ENCODE measurements at regions not wholly inside any gene's neighbourhood (a gene's known extent, or its start where the extent isn't known, plus 50 kb on each side); places are given as distances from the start of the nearest gene placed in this dataset.

- H3K4me3 ChIP-seq (ENCODE audit: low read length), result no peak overlapping the region
- no peak for DNase-seq (ENCODE audit: low read depth)
- TF ChIP-seq, protein P1, sequence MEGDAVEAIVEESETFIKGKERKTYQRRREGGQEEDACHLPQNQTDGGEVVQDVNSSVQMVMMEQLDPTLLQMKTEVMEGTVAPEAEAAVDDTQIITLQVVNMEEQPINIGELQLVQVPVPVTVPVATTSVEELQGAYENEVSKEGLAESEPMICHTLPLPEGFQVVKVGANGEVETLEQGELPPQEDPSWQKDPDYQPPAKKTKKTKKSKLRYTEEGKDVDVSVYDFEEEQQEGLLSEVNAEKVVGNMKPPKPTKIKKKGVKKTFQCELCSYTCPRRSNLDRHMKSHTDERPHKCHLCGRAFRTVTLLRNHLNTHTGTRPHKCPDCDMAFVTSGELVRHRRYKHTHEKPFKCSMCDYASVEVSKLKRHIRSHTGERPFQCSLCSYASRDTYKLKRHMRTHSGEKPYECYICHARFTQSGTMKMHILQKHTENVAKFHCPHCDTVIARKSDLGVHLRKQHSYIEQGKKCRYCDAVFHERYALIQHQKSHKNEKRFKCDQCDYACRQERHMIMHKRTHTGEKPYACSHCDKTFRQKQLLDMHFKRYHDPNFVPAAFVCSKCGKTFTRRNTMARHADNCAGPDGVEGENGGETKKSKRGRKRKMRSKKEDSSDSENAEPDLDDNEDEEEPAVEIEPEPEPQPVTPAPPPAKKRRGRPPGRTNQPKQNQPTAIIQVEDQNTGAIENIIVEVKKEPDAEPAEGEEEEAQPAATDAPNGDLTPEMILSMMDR (conservative IDR thresholded peaks at IDR 0.05; ENCODE audit: low read depth, low read length), result no peak
These were observed 484.7 kb upstream of the NRP1 start for GRCh38 chr10:33819206-33819605.

DNA sequence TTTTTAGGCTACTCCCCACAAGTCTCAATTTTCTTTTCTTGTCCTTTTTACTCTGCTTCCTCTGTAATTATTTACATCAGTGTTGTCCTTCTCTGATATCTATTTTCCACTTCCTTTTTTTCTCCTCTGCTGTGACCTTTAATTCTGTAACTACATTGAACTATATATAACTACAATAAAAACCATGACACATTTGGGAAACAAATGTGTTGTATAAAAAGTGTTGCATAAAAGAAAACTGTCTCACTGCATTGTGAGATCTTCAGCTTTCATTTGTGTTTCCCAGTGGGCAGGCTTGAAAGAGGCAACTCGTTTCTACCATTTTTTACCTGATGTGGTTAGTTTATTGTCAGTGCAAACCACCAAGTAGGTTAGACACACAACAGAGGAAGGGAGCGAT lies 483.9 kb upstream of the NRP1 start:
- no peak for DNase-seq (ENCODE audit: low read depth)
- TF ChIP-seq, protein P1 (conservative IDR thresholded peaks at IDR 0.05; ENCODE audit: low read depth, low read length), result no peak
- no peak overlapping the region for H3K4me3 ChIP-seq (ENCODE audit: low read length)

DNA sequence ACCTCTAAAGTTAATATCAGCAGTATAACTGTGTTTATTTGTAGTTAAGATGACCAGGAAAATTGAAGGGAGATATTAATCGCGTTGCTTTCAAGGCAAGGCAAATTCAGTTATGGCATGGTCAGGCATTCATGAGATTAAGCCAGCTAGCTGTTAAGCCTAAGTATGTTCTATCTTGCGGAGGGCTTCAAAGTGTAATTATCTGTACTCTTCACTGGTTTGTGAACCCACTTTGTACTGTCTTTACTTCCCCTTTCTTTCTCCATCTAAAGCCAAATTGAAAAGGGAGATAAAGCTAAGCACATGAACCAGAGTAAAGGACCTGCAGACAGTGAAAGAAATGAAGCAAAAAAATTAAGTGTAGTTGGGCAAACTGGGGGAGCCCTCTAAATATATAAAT lies 483.1 kb upstream of the NRP1 start:
- no peak for DNase-seq (ENCODE audit: low read depth)
- TF ChIP-seq, protein P1 (conservative IDR thresholded peaks at IDR 0.05; ENCODE audit: low read depth, low read length), result no peak
- no peak overlapping the region for H3K4me3 ChIP-seq (ENCODE audit: low read length)

- DNase-seq (ENCODE audit: low read depth), result no peak
These were observed 481.3 kb upstream of the NRP1 start for GRCh38 chr10:33815776-33816175.

DNA sequence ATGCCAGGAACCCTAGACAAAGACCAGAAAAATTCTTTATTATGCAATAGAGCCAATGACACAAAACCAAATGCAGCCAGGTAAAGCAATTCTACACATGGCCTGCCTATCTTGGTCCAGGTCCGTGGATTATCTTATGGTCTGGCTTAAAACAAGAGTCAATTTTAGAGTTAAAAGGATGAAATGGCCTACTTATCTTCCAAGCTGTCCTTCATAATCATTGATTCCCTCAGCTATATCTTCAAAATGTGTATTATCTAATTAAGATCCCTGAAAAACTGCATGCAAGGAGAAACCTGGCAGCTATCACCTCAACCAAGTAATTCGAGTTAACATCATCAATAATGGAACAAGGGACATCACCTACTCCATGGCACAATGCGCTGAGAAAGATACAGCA lies 479.4 kb upstream of the NRP1 start:
- H3K4me3 ChIP-seq (ENCODE audit: low read length), result no peak overlapping the region
- no peak for DNase-seq (ENCODE audit: low read depth)

More at GRCh38 chr10:33815776-33816175, 481.3 kb upstream of the NRP1 start:
- H3K4me3 ChIP-seq (ENCODE audit: low read length), result no peak overlapping the region
- TF ChIP-seq, protein P1 (conservative IDR thresholded peaks at IDR 0.05; ENCODE audit: low read depth, low read length), result no peak

GRCh38 chr10:33813415-33813814 lies 478.9 kb upstream of the NRP1 start:
- no peak overlapping the region for H3K4me3 ChIP-seq (ENCODE audit: low read length)

More for the DNA sequence above, 479.4 kb upstream of the NRP1 start:
- TF ChIP-seq, protein P1 (conservative IDR thresholded peaks at IDR 0.05; ENCODE audit: low read depth, low read length), result no peak

GRCh38 chr10:33812586-33812985 lies 478.1 kb upstream of the NRP1 start:
- TF ChIP-seq, protein P1 (conservative IDR thresholded peaks at IDR 0.05; ENCODE audit: low read depth, low read length), result no peak
- DNase-seq (ENCODE audit: low read depth), result no peak
- H3K4me3 ChIP-seq (ENCODE audit: low read length), result no peak overlapping the region

More at GRCh38 chr10:33813415-33813814, 478.9 kb upstream of the NRP1 start:
- no peak for DNase-seq (ENCODE audit: low read depth)
- TF ChIP-seq, protein P1 (conservative IDR thresholded peaks at IDR 0.05; ENCODE audit: low read depth, low read length), result no peak
